Caco-2 (cell line): ENCODE measurements at regions not wholly inside any gene's neighbourhood (a gene's known extent, or its start where the extent isn't known, plus 50 kb on each side); places are given as distances from the start of the nearest gene placed in this dataset.

Experiments used
- BruUV-seq: library from RNA; stranded (reverse); fragments of 400-500 nt; replicated peaks from 2 replicates; lab custom pipeline; 2021; lab: Mats Ljungman, UMichigan
- CTCF ChIA-PET: fragments of 300-600 bp; sonication (Branson Sonifier 250); formaldehyde crosslinking; loops from one replicate; lab custom pipeline; 2022; ENCODE audit warnings: antibody characterized with exemption; lab: Charles Lee
- POLR2A ChIA-PET: fragments of 300-600 bp; sonication (Branson Sonifier 250); formaldehyde crosslinking; loops from one replicate; lab custom pipeline; 2022; ENCODE audit warnings: antibody characterized with exemption; lab: Charles Lee
- DNase-seq, 2 experiments: peaks; one replicate each; pipeline versions ENCODE4 v3.0.0 to v3.0.0-alpha.2; 2020 to 2022
- H3K27me3 ChIP-seq: replicated peaks from 2 replicates; pipeline ENCODE4 v1.6.0; 2011; ENCODE audit warnings: low read length; ENCODE audit not compliant: control insufficient read depth, insufficient read depth
- H3K36me3 ChIP-seq: 2 replicates; pipeline ENCODE4 v1.5.1; 2011; ENCODE audit warnings: low read length; ENCODE audit not compliant: control insufficient read depth, insufficient read depth
- H3K4me1 ChIP-seq: fragments of 250-450 bp; sonication (Bioruptor Pico); 2 replicates; pipeline ENCODE4 v1.5.1; 2020; ENCODE audit warnings: mild to moderate bottlenecking
- H3K4me3 ChIP-seq: 2 replicates; pipeline ENCODE4 v1.5.1; 2011; ENCODE audit warnings: low read depth, mild to moderate bottlenecking, control low read depth, low read length
- H3K9me3 ChIP-seq: fragments of 250-450 bp; sonication (Bioruptor Pico); 2 replicates; pipeline ENCODE4 v1.5.1; 2020; ENCODE audit warnings: mild to moderate bottlenecking, moderate library complexity
- H3K27ac Mint-ChIP-seq: one replicate; pipeline ENCODE4 v1.8.0; 2022; ENCODE audit warnings: mixed read lengths; ENCODE audit not compliant: unreplicated experiment
- H3K27me3 Mint-ChIP-seq: one replicate; pipeline ENCODE4 v1.8.0; 2022; ENCODE audit warnings: mixed read lengths; ENCODE audit not compliant: insufficient read depth, unreplicated experiment
- H3K36me3 Mint-ChIP-seq: one replicate; pipeline ENCODE4 v1.8.0; 2022; ENCODE audit warnings: mild to moderate bottlenecking, mixed read lengths; ENCODE audit not compliant: insufficient read depth, unreplicated experiment
- H3K4me1 Mint-ChIP-seq: one replicate; pipeline ENCODE4 v1.8.0; 2022; ENCODE audit warnings: low read depth, mixed read lengths; ENCODE audit not compliant: unreplicated experiment
- H3K4me3 Mint-ChIP-seq: one replicate; pipeline ENCODE4 v1.8.0; 2022; ENCODE audit warnings: mild to moderate bottlenecking, moderate library complexity, mixed read lengths; ENCODE audit not compliant: unreplicated experiment
- H3K9me3 Mint-ChIP-seq: one replicate; pipeline ENCODE4 v1.8.0; 2022; ENCODE audit warnings: mixed read lengths; ENCODE audit not compliant: unreplicated experiment
- intact Hi-C: fragments of 100-400 bp; cut with micrococcal nuclease; formaldehyde crosslinking; loops from one replicate; pipeline ENCODE4 v1.10.0; 2022; ENCODE audit not compliant: unreplicated experiment
- TF ChIP-seq, protein P1 (sequence below), 2 experiments: fragments of 200-600 bp in 1 of 2; IDR thresholded peaks; 1 replicate in 1 of 2; 2 replicates in 1 of 2; pipeline versions ENCODE4 v1.5.1 to v1.8.0; 2011 to 2022; ENCODE audit warnings: antibody characterized with exemption in 1 of 2, control low read depth in 1 of 2, inconsistent platforms in 1 of 2, low read depth in 1 of 2, low read length in 1 of 2, mild to moderate bottlenecking in 1 of 2, moderate library complexity in 1 of 2; ENCODE audit not compliant: insufficient read depth in 1 of 2, severe bottlenecking in 1 of 2, unreplicated experiment in 1 of 2

DNA sequence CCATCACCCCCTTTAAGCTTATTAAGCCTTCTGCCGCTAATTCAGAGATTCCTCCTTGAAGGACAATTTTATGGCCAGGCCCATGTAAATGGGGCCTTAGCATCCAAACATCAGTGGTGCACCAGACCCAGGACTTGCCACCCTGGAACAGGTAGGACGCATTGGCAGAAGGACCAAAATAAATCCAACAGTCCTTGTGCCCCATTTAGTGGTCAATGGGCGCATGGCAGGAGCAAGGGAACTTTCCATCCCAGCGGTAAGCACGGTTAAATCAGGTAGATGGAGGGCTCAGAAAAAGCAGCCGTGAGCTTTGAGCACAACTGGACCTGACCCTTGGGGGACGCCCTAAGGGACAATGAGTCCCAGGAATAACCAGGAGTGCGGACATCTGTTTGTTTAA is 540.8 kb upstream of the ROBO1 start:
- DNase-seq = no peak
- Histone ChIP-seq H3K4me3 (no peak overlapping the region), H3K9me3 (no peaks in the 10 kb centered on the region), H3K4me1 (no peaks in the 10 kb centered on the region), H3K27me3 (no peaks in the 10 kb centered on the region), H3K36me3 (no peaks in the 10 kb centered on the region)
- Mint-ChIP-seq H3K9me3 (peaks cover 6% of the 10 kb centered on the region), H3K27me3 (peaks cover 5% of the 10 kb centered on the region), H3K4me3 (no peak overlapping the region), H3K36me3 (no peaks in the 10 kb centered on the region), H3K4me1 (peaks cover 7% of the 10 kb centered on the region), H3K27ac (no peak overlapping the region)
- ChIA-PET CTCF (no interaction called here), POLR2A (no interaction called here)
- intact Hi-C loops = no loop called here
- TF ChIP-seq, protein P1, sequence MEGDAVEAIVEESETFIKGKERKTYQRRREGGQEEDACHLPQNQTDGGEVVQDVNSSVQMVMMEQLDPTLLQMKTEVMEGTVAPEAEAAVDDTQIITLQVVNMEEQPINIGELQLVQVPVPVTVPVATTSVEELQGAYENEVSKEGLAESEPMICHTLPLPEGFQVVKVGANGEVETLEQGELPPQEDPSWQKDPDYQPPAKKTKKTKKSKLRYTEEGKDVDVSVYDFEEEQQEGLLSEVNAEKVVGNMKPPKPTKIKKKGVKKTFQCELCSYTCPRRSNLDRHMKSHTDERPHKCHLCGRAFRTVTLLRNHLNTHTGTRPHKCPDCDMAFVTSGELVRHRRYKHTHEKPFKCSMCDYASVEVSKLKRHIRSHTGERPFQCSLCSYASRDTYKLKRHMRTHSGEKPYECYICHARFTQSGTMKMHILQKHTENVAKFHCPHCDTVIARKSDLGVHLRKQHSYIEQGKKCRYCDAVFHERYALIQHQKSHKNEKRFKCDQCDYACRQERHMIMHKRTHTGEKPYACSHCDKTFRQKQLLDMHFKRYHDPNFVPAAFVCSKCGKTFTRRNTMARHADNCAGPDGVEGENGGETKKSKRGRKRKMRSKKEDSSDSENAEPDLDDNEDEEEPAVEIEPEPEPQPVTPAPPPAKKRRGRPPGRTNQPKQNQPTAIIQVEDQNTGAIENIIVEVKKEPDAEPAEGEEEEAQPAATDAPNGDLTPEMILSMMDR (IDR thresholded peaks at IDR 0.05; ENCODE audit: insufficient read depth in 1 of 2, low read depth in 1 of 2, low read length in 1 of 2, severe bottlenecking in 1 of 2, unreplicated experiment in 1 of 2) = no peak
- no TSS peak for BruUV-seq

DNA sequence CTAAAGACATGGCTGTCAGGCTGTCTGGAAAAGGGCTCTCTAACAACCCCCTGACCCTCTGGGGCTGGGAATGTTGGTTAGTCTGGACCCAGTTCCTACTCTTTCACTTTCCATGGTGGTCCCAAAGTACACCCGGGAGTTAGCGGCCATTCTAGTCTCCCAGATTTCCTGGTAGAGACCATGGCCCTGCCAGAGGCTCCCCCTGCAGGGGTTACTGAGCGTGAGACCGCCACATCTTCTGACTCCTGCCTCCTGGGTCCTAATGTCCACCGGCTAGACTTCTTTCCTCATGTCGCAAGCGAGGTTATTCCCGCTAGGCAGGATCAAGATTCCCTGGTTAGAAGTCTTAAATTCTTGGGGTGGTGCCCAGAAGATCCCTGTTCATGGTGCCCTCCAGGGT is 540.0 kb upstream of the ROBO1 start:
- Mint-ChIP-seq H3K4me1 (peaks cover 7% of the 10 kb centered on the region), H3K27me3 (peaks cover 5% of the 10 kb centered on the region), H3K36me3 (no peaks in the 10 kb centered on the region), H3K4me3 (no peak overlapping the region), H3K9me3 (no peaks in the 10 kb centered on the region), H3K27ac (no peak overlapping the region)
- DNase-seq = peak in 1 of 2 experiments; percentile 21
- BruUV-seq = no TSS peak
- no peaks in the 10 kb centered on the region for H3K36me3 ChIP-seq
- POLR2A ChIA-PET = no interaction called here
- no peak overlapping the region for H3K4me3 ChIP-seq
- H3K27me3 ChIP-seq = no peaks in the 10 kb centered on the region
- H3K4me1 ChIP-seq = no peaks in the 10 kb centered on the region
- intact Hi-C loops = no loop called here
- TF ChIP-seq, protein P1 (IDR thresholded peaks at IDR 0.05; ENCODE audit: insufficient read depth in 1 of 2, low read depth in 1 of 2, low read length in 1 of 2, severe bottlenecking in 1 of 2, unreplicated experiment in 1 of 2) = no peak
- CTCF ChIA-PET = no interaction called here
- H3K9me3 ChIP-seq = no peaks in the 10 kb centered on the region

DNA sequence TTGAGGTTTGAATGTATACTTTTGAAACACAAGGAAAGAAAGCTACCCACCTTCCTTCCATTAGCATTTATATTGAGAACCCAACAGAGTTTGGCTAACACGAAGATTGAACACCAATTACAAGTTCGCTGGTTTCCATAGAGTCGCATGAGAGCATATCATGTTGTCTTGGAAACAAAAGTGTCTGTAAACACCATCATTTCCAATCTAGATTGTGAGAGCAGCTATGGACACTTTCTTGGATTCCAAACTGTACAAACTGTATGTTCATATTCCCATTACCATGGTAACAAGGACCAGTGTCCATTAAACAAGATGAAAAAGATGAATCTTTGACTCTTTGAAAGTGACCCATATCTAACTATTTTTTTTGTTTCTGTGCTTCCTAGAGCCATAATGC is 529.9 kb upstream of the ROBO1 start:
- Histone ChIP-seq H3K4me3 (no peak overlapping the region), H3K36me3 (no peaks in the 10 kb centered on the region), H3K9me3 (no peaks in the 10 kb centered on the region), H3K4me1 (no peaks in the 10 kb centered on the region), H3K27me3 (no peaks in the 10 kb centered on the region)
- Mint-ChIP-seq H3K27me3 (peaks cover 2% of the 10 kb centered on the region), H3K9me3 (no peaks in the 10 kb centered on the region), H3K27ac (no peak overlapping the region), H3K36me3 (no peaks in the 10 kb centered on the region), H3K4me1 (no peaks in the 10 kb centered on the region), H3K4me3 (no peak overlapping the region)
- no TSS peak for BruUV-seq
- ChIA-PET POLR2A (no interaction called here), CTCF (no interaction called here)
- TF ChIP-seq, protein P1 (IDR thresholded peaks at IDR 0.05; ENCODE audit: insufficient read depth in 1 of 2, low read depth in 1 of 2, low read length in 1 of 2, severe bottlenecking in 1 of 2, unreplicated experiment in 1 of 2) = no peak
- no peak for DNase-seq
- intact Hi-C loops = no loop called here
